Liver (tissue), 8 donors: ENCODE measurements at regions not wholly inside any gene's neighbourhood (a gene's known extent, or its start where the extent isn't known, plus 50 kb on each side); places are given as distances from the start of the nearest gene placed in this dataset.

Experiments used
- DNase-seq: peaks from one replicate; pipeline ENCODE4 v3.0.0-alpha.2; 2017; ENCODE audit warnings: low spot score
- H3K27ac ChIP-seq, 2 donors: one replicate each; pipeline ENCODE4 v1.7.0; 2013; ENCODE audit warnings: inconsistent platforms in 2 of 2, low read length in 2 of 2, control low read depth in 1 of 2, low read depth in 1 of 2, mild to moderate bottlenecking in 1 of 2
- H3K27me3 ChIP-seq, 4 donors: one replicate each; pipeline versions ENCODE4 v1.6.1 to v1.7.0; 2013; ENCODE audit warnings: low read length in 3 of 4, inconsistent platforms in 1 of 4, mild to moderate bottlenecking in 1 of 4, moderate library complexity in 1 of 4; ENCODE audit not compliant: control insufficient read depth in 4 of 4, insufficient read depth in 4 of 4
- H3K36me3 ChIP-seq, 4 donors: one replicate each; pipeline versions ENCODE4 v1.6.1 to v1.7.0; 2013; ENCODE audit warnings: low read length in 3 of 4, mild to moderate bottlenecking in 3 of 4, low read depth in 1 of 4, moderate library complexity in 1 of 4; ENCODE audit not compliant: control insufficient read depth in 4 of 4, insufficient read depth in 3 of 4
- H3K4me1 ChIP-seq, 4 donors: one replicate each; pipeline versions ENCODE4 v1.6.1 to v1.7.0; 2013; ENCODE audit warnings: low read length in 3 of 4, mild to moderate bottlenecking in 3 of 4, moderate library complexity in 1 of 4; ENCODE audit not compliant: control insufficient read depth in 4 of 4, insufficient read depth in 4 of 4
- H3K4me3 ChIP-seq, 3 donors: one replicate each; pipeline versions ENCODE4 v1.6.1 to v1.7.0; 2013; ENCODE audit warnings: low read length in 3 of 3, control low read depth in 1 of 3, low read depth in 1 of 3, mild to moderate bottlenecking in 1 of 3
- H3K9ac ChIP-seq, 2 donors: one replicate each; pipeline ENCODE4 v1.7.0; 2013; ENCODE audit warnings: low read length in 2 of 2, mild to moderate bottlenecking in 2 of 2, moderate library complexity in 2 of 2, control low read depth in 1 of 2, low read depth in 1 of 2
- H3K9me3 ChIP-seq, 4 donors: one replicate each; pipeline versions ENCODE4 v1.6.1 to v1.7.0; 2013; ENCODE audit warnings: low read length in 3 of 4; ENCODE audit not compliant: control insufficient read depth in 4 of 4
- ATF3 ChIP-seq: IDR thresholded peaks from 2 replicates; pipeline ENCODE4 v1.6.1; 2016; ENCODE audit warnings: antibody characterized with exemption
- CTCF ChIP-seq: fragments of 150-350 bp; IDR thresholded peaks from 2 replicates; pipeline ENCODE4 v1.5.1; 2017; ENCODE audit warnings: improper control_type of control experiment, low read depth, low read length; ENCODE audit not compliant: missing input control
- EGR1 ChIP-seq, 2 donors: IDR thresholded peaks; 2 replicates each; pipeline ENCODE4 v1.6.1; 2016 to 2018; ENCODE audit warnings: antibody characterized with exemption in 2 of 2, low read depth in 2 of 2
- FOXA1 ChIP-seq: IDR thresholded peaks from 2 replicates; pipeline ENCODE4 v1.6.1; 2016; ENCODE audit warnings: antibody characterized with exemption
- FOXA2 ChIP-seq: IDR thresholded peaks from 2 replicates; pipeline ENCODE4 v1.6.1; 2016; ENCODE audit warnings: antibody characterized with exemption
- GABPA ChIP-seq, 2 donors: IDR thresholded peaks in 1 of 2; conservative IDR thresholded peaks in 1 of 2; 2 replicates each; pipeline ENCODE4 v1.6.1; 2016; ENCODE audit warnings: antibody characterized with exemption in 2 of 2, mild to moderate bottlenecking in 1 of 2, moderate library complexity in 1 of 2
- HNF4A ChIP-seq, 2 donors: conservative IDR thresholded peaks; 2 replicates each; pipeline ENCODE4 v1.6.1; 2016; ENCODE audit warnings: antibody characterized with exemption in 2 of 2, mild to moderate bottlenecking in 2 of 2
- HNF4G ChIP-seq: IDR thresholded peaks from 2 replicates; pipeline ENCODE4 v1.6.1; 2016; ENCODE audit warnings: antibody characterized with exemption
- JUND ChIP-seq, 2 donors: IDR thresholded peaks; 2 replicates each; pipeline ENCODE4 v1.6.1; 2016; ENCODE audit warnings: antibody characterized with exemption in 2 of 2
- MAX ChIP-seq: IDR thresholded peaks from 2 replicates; pipeline ENCODE4 v1.6.1; 2016; ENCODE audit warnings: antibody characterized with exemption
- NR2F2 ChIP-seq: IDR thresholded peaks from 2 replicates; pipeline ENCODE4 v1.6.1; 2016; ENCODE audit warnings: antibody characterized with exemption
- RAD21 ChIP-seq, 2 donors: IDR thresholded peaks; 2 replicates each; pipeline ENCODE4 v1.6.1; 2016; ENCODE audit warnings: antibody characterized with exemption in 2 of 2, mild to moderate bottlenecking in 2 of 2
- REST ChIP-seq: IDR thresholded peaks from 2 replicates; pipeline ENCODE4 v1.6.1; 2016; ENCODE audit warnings: antibody characterized with exemption, mild to moderate bottlenecking
- RXRA ChIP-seq, 2 donors: IDR thresholded peaks; 2 replicates each; pipeline ENCODE4 v1.6.1; 2017 to 2018; ENCODE audit warnings: antibody characterized with exemption in 2 of 2, mild to moderate bottlenecking in 1 of 2
- SP1 ChIP-seq: IDR thresholded peaks from 2 replicates; pipeline ENCODE4 v1.6.1; 2018; ENCODE audit warnings: antibody characterized with exemption, mild to moderate bottlenecking
- TAF1 ChIP-seq: conservative IDR thresholded peaks from 2 replicates; pipeline ENCODE4 v1.6.1; 2016; ENCODE audit warnings: antibody characterized with exemption, mild to moderate bottlenecking
- YY1 ChIP-seq: IDR thresholded peaks from 2 replicates; pipeline ENCODE4 v1.6.1; 2016; ENCODE audit warnings: antibody characterized with exemption, mild to moderate bottlenecking
- ZBTB33 ChIP-seq: IDR thresholded peaks from 2 replicates; pipeline ENCODE4 v1.6.1; 2016; ENCODE audit warnings: antibody characterized with exemption
- WGBS: extraction: QIAGEN DNeasy Blood & Tissue Kit; methylation state at CpG from one replicate; pipeline ENCODE4 v1.1.7; 2013; 5-methylcytosine and 5-hydroxymethylcytosine counted together
- donor health status: healthy.
- donor health status: healthy.
- donor health status: healthy.
- donor health status: healthy.
- donor health status: healthy.

GRCh38 chr18:29874519-29875098 lies 1167.9 kb downstream of the DSC3 start:
- no peaks in the 10 kb centered on the region for H3K36me3 ChIP-seq
- TF ChIP-seq RAD21 (IDR thresholded peaks at IDR 0.05): peak; percentile 74 to 76
- TF ChIP-seq CTCF: peak; percentile 41
- no peak for TF ChIP-seq HNF4G
- H3K4me1 ChIP-seq: peaks cover 0 to 1% (median 0%) of the 10 kb centered on the region in 4 donors
- WGBS: 79% methylated on average over 3 of the region's 3 CpGs
- H3K9me3 ChIP-seq: no peaks in the 10 kb centered on the region
- no peaks in the 10 kb centered on the region for H3K27me3 ChIP-seq
- H3K4me3 ChIP-seq: no peak overlapping the region
- no peak overlapping the region for H3K9ac ChIP-seq
- no peak for DNase-seq
- H3K27ac ChIP-seq: no peak overlapping the region

- Histone ChIP-seq H3K4me3 (no peak overlapping the region), H3K9me3 (no peaks in the 10 kb centered on the region), H3K36me3 (no peaks in the 10 kb centered on the region), H3K27me3 (no peaks in the 10 kb centered on the region), H3K4me1 (no peaks in the 10 kb centered on the region), H3K27ac (no peak overlapping the region), H3K9ac (no peak overlapping the region)
- 88% methylated on average over 8 of the region's 8 CpGs for WGBS
- no peak for TF ChIP-seq MAX
- no peak for TF ChIP-seq FOXA1
- TF ChIP-seq EGR1 (IDR thresholded peaks at IDR 0.05; ENCODE audit: low read depth in 2 of 2): no peak
- no peak for TF ChIP-seq CTCF
- no peak for TF ChIP-seq TAF1
- TF ChIP-seq HNF4A (conservative IDR thresholded peaks at IDR 0.05): no peak
- no peak for TF ChIP-seq RXRA (IDR thresholded peaks at IDR 0.05)
- no peak for TF ChIP-seq RAD21 (IDR thresholded peaks at IDR 0.05)
- no peak for TF ChIP-seq YY1
- TF ChIP-seq ATF3: no peak
- TF ChIP-seq JUND (IDR thresholded peaks at IDR 0.05): no peak
- no peak for TF ChIP-seq REST
- TF ChIP-seq GABPA (IDR thresholded peaks at IDR 0.05 in 1 of 2, conservative IDR thresholded peaks at IDR 0.05 in 1 of 2): no peak
- TF ChIP-seq SP1: no peak
- no peak for TF ChIP-seq ZBTB33
- no peak for TF ChIP-seq NR2F2
- TF ChIP-seq FOXA2: no peak
- no peak for TF ChIP-seq HNF4G
- no peak for DNase-seq
These were observed 1169.3 kb downstream of the DSC3 start for GRCh38 chr18:29873211-29873610.
